Common myeloid progenitor, CD34-positive (primary cell): ENCODE measurements at regions not wholly inside any gene's neighbourhood (a gene's known extent, or its start where the extent isn't known, plus 50 kb on each side); places are given as distances from the start of the nearest gene placed in this dataset.

ENCODE experiments used
- CTCF ChIA-PET: fragments of 350-600 bp; sonication (Branson Sonifier 250); formaldehyde crosslinking; loops from one replicate; lab custom pipeline; 2021; ENCODE audit warnings: antibody characterized with exemption; lab: Charles Lee
- POLR2A ChIA-PET: fragments of 350-600 bp; sonication (Branson Sonifier 250); formaldehyde crosslinking; loops from one replicate; lab custom pipeline; 2021; ENCODE audit warnings: antibody characterized with exemption; lab: Charles Lee
- DNase-seq, 3 donors: peaks; one replicate each; pipeline versions ENCODE4 v3.0.0 to v3.0.0-alpha.2; 2013
- H3K27ac ChIP-seq, 2 experiments: 1 replicate in 1 of 2; 2 replicates in 1 of 2; pipeline ENCODE4 v1.7.0; 2013; ENCODE audit warnings: inconsistent platforms in 2 of 2, low read length in 2 of 2, mild to moderate bottlenecking in 2 of 2, low read depth in 1 of 2, moderate library complexity in 1 of 2; ENCODE audit not compliant: severe bottlenecking in 2 of 2, insufficient read depth in 1 of 2, poor library complexity in 1 of 2
- H3K27me3 ChIP-seq, 5 experiments: replicated peaks in 2 of 5; 1 replicate in 3 of 5; 2 replicates in 2 of 5; pipeline versions ENCODE4 v1.6.1 to v1.7.0; 2013; ENCODE audit warnings: low read length in 4 of 5, mild to moderate bottlenecking in 2 of 5, moderate library complexity in 2 of 5, inconsistent platforms in 1 of 5; ENCODE audit not compliant: insufficient read depth in 5 of 5, control insufficient read depth in 4 of 5
- H3K36me3 ChIP-seq, 4 experiments: 1 replicate in 2 of 4; 2 replicates in 2 of 4; pipeline versions ENCODE4 v1.6.1 to v1.7.0; 2013; ENCODE audit warnings: low read length in 3 of 4, control low read depth in 1 of 4, mild to moderate bottlenecking in 1 of 4; ENCODE audit not compliant: control insufficient read depth in 4 of 4, insufficient read depth in 4 of 4
- H3K4me1 ChIP-seq, 4 experiments: 1 replicate in 3 of 4; 2 replicates in 1 of 4; pipeline versions ENCODE4 v1.6.1 to v1.7.1; 2013; ENCODE audit warnings: low read length in 3 of 4, mild to moderate bottlenecking in 3 of 4, control low read depth in 1 of 4, inconsistent platforms in 1 of 4, moderate library complexity in 1 of 4; ENCODE audit not compliant: control insufficient read depth in 4 of 4, insufficient read depth in 4 of 4; ENCODE audit errors: control extremely low read depth in 1 of 4
- H3K4me3 ChIP-seq, 7 experiments: 1 replicate in 4 of 7; 2 replicates in 3 of 7; pipeline versions ENCODE4 v1.5.1 to v1.7.0; 2013; ENCODE audit warnings: mild to moderate bottlenecking in 7 of 7, low read length in 6 of 7, moderate library complexity in 6 of 7, inconsistent platforms in 2 of 7, low read depth in 2 of 7, control low read depth in 1 of 7; ENCODE audit not compliant: insufficient read depth in 4 of 7, control insufficient read depth in 1 of 7; ENCODE audit errors: extremely low read depth in 1 of 7
- H3K9me3 ChIP-seq, 5 experiments: 1 replicate in 4 of 5; 2 replicates in 1 of 5; pipeline versions ENCODE4 v1.6.1 to v1.7.1; 2013; ENCODE audit warnings: low read length in 4 of 5, mild to moderate bottlenecking in 2 of 5, inconsistent platforms in 1 of 5, low read depth in 1 of 5, moderate library complexity in 1 of 5; ENCODE audit not compliant: control insufficient read depth in 4 of 5, insufficient read depth in 2 of 5; ENCODE audit errors: control extremely low read depth in 1 of 5
- WGBS: methylation state at CpG from one replicate; pipeline ENCODE4 v1.1.5; 2013; ENCODE audit not compliant: insufficient coverage; 5-methylcytosine and 5-hydroxymethylcytosine counted together

DNA sequence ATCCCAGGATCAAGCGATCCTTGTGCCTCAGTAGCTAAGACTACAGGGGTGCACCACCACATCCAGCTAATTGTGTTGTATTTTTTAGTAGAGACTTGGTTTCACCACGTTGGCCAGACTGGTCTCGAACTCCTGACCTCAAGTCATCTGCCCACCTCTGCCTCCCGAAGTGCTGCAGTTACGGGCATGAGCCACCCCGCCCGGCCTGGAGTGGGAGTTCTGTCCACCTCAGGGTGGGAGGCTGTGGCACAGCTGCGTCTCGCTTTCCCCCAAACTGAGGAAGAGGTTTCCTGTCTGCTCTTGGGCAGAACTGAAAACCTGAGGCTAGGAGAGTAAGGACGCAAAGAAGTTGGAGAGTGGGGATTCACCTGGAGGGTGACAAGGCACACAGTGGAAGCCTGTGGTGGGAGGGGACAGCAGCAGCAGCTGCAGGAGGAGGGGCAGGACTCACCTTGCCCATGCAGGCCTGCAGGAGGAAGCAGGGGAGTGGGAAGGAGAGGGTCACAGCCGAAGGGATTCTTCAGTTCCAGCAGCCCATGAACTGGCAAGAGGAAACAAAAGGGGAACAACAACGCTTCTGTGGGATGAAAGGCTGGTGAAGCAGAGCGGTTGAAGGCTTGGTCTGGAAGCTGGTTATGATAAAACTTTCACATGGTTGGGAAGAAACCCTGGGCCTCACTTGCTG is 181.4 kb downstream of the GAS1 start:
- CTCF ChIA-PET, result no interaction called here
- no peak for DNase-seq

DNA sequence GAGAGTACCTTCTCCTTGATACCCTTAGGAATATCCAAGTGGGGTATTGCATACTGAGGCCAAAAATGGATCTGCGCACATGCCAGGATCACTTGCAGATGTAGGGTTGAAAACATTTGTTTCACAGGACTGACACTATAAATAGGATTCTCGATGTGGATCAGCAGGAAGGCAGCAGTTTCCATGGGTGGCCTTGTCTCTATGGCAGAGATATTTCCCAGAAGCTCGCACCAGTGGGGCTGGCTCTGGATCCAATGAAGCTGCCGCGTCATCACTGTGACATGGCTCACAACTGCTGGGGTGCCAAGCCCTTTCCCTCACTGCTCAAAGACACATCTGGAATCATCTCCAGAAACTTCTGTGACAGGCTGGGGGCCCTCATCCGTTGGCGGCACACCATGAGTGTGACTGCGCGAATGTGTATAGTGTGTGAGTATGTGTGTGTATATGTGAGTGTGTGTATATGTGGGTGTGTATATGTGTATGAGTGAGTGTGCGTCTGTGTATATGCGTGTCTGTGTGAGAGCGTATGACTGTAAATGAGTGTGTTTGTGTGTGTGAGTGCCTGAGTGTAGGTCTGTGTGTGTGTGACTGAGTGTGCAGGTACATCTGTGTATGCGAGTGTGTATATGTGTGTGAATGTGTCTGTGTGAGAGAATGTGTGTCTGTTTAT is 182.5 kb downstream of the GAS1 start:
- H3K27ac ChIP-seq, result no peak overlapping the region
- CTCF ChIA-PET, result no interaction called here
- no peak overlapping the region for H3K4me3 ChIP-seq
- H3K27me3 ChIP-seq, result no peaks in the 10 kb centered on the region
- POLR2A ChIA-PET, result no interaction called here
- WGBS, result 94% methylated on average over 13 of the region's 13 CpGs
- H3K4me1 ChIP-seq, result peaks cover 0 to 8% (median 0%) of the 10 kb centered on the region in 4 experiments
- peaks cover 0 to 2% (median 0%) of the 10 kb centered on the region in 5 experiments for H3K9me3 ChIP-seq
- H3K36me3 ChIP-seq, result no peaks in the 10 kb centered on the region
- no peak for DNase-seq

More for the DNA sequence above, 181.4 kb downstream of the GAS1 start:
- no peak overlapping the region for H3K27ac ChIP-seq
- 79% methylated on average over 13 of the region's 13 CpGs for WGBS
- H3K4me1 ChIP-seq, result peaks cover 0 to 8% (median 0%) of the 10 kb centered on the region in 4 experiments
- no peak overlapping the region for H3K4me3 ChIP-seq
- no peaks in the 10 kb centered on the region for H3K36me3 ChIP-seq
- POLR2A ChIA-PET, result no interaction called here
- no peaks in the 10 kb centered on the region for H3K27me3 ChIP-seq
- H3K9me3 ChIP-seq, result peaks cover 0 to 2% (median 0%) of the 10 kb centered on the region in 5 experiments

DNA sequence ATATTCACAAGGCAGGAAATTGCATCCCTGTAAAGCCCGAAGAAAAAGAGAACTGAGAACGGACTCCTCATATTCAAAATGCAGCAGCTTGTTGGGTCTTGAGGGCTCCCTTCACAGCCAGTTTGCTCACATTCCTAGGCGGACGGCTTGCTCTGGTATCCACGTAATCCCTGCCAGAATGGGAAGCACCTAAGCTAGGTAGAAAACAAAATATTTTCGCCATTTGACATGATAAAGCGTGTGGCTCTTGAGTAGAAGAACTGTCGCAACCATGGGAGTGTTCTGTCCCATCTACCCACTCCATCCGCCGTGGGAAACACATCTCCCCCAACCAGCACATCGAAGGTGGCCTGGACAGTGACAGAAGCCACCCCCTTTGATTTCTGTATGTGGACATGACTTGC is 183.1 kb downstream of the GAS1 start:
- no peak for DNase-seq
- Histone ChIP-seq H3K36me3 (no peaks in the 10 kb centered on the region), H3K27me3 (no peaks in the 10 kb centered on the region), H3K9me3 (peaks cover 0 to 2% (median 0%) of the 10 kb centered on the region in 5 experiments), H3K27ac (no peak overlapping the region), H3K4me1 (peaks cover 0 to 8% (median 0%) of the 10 kb centered on the region in 4 experiments), H3K4me3 (no peak overlapping the region)
- ChIA-PET POLR2A (no interaction called here), CTCF (no interaction called here)
- 88% methylated on average over 11 of the region's 11 CpGs for WGBS

GRCh38 chr9:86763791-86764190 is 183.5 kb downstream of the GAS1 start:
- H3K36me3 ChIP-seq, result no peaks in the 10 kb centered on the region
- WGBS, result 100% methylated on average over 1 of the region's 2 CpGs
- CTCF ChIA-PET, result no interaction called here
- POLR2A ChIA-PET, result no interaction called here
- no peak for DNase-seq
- no peaks in the 10 kb centered on the region for H3K27me3 ChIP-seq
- H3K4me1 ChIP-seq, result peaks cover 0 to 8% (median 0%) of the 10 kb centered on the region in 4 experiments
- no peak overlapping the region for H3K27ac ChIP-seq
- H3K4me3 ChIP-seq, result no peak overlapping the region
- H3K9me3 ChIP-seq, result peaks cover 0 to 1% (median 0%) of the 10 kb centered on the region in 5 experiments

DNA sequence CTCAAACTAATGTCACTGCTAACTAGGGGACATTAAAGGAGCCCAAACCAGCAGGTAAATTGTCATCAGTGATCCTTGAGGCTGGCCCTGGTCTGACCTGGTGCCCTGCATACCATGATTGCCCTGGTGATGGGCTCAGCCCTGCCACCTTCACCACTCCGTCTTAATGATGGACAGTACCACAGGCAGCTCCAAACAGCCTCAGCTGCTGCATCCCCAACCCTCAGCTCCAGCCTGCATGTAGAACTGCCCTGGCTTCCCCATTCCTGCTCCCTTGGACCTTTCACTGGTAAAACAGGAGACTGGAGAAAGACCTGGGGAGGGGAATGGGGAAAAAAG is 190.0 kb downstream of the GAS1 start:
- CTCF ChIA-PET, result no interaction called here
- no peaks in the 10 kb centered on the region for H3K4me1 ChIP-seq

GRCh38 chr9:86756576-86757381 is 190.5 kb downstream of the GAS1 start:
- whole genome bisulfite sequencing, result 89% methylated on average over 18 of the region's 18 CpGs
- ChIA-PET CTCF (no interaction called here), POLR2A (no interaction called here)
- Histone ChIP-seq H3K4me1 (no peaks in the 10 kb centered on the region), H3K36me3 (no peaks in the 10 kb centered on the region), H3K4me3 (no peak overlapping the region), H3K27ac (no peak overlapping the region), H3K27me3 (peaks cover 0 to 6% (median 0%) of the 10 kb centered on the region in 5 experiments), H3K9me3 (peaks cover 0 to 1% (median 0%) of the 10 kb centered on the region in 5 experiments)
- no peak for DNase-seq

More for the DNA sequence above, 190.0 kb downstream of the GAS1 start:
- no CpG with 5 or more reads among the region's 1 CpG for WGBS
- Histone ChIP-seq H3K36me3 (no peaks in the 10 kb centered on the region), H3K27ac (no peak overlapping the region), H3K27me3 (peaks cover 0 to 6% (median 0%) of the 10 kb centered on the region in 5 experiments), H3K9me3 (peaks cover 0 to 1% (median 0%) of the 10 kb centered on the region in 5 experiments), H3K4me3 (no peak overlapping the region)
- no peak for DNase-seq
- POLR2A ChIA-PET, result no interaction called here
